Omental fat pad (tissue), 3 donors: ENCODE measurements at regions not wholly inside any gene's neighbourhood (a gene's known extent, or its start where the extent isn't known, plus 50 kb on each side); places are given as distances from the start of the nearest gene placed in this dataset.

ENCODE experiments used
- ATAC-seq: fragments of 150-250 bp; one replicate; pipeline ENCODE4 v1.9.1; 2016; ENCODE audit warnings: mild to moderate bottlenecking, moderate library complexity; ENCODE audit not compliant: low FRiP score
- DNase-seq: peaks from one replicate; pipeline ENCODE4 v3.0.0-alpha.2; 2019; ENCODE audit warnings: low spot score
- TF ChIP-seq, protein P1 (sequence below), 3 donors: fragments of 450-650 bp; IDR thresholded peaks; one replicate each; pipeline ENCODE4 v1.5.1; 2016 to 2017; ENCODE audit warnings: antibody characterized with exemption in 3 of 3, mild to moderate bottlenecking in 3 of 3, moderate library complexity in 2 of 3

DNA sequence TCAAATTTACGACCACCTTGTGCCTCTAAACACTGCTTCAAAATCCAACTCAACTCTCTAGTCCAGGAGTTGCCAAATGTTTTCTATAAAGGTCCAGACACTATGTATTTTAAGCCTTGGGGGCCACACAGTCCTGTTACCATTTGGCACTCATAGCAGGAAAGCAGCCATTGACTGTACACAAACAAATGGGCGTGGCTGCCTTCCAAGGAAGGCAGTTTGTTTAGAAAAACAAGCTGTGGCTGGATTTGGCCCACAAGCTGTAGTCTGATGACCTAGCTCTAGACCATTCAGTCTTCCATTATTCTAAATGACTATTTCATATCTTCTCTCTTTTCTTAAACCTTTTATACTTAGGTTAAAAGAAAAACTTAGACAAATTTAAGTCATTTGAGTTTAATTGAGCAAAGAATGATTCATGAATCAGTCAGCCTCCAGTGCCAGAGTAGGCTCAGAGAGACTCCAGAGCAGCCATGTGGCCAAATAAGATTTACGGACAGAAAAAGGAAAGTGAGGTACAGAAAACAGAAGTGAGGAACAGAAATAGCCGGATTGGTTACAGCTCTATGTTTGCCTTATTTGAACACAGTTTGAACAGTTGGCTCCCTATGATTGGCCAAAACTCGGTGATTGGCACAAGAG lies 825.8 kb upstream of the LCORL start:
- TF ChIP-seq, protein P1, sequence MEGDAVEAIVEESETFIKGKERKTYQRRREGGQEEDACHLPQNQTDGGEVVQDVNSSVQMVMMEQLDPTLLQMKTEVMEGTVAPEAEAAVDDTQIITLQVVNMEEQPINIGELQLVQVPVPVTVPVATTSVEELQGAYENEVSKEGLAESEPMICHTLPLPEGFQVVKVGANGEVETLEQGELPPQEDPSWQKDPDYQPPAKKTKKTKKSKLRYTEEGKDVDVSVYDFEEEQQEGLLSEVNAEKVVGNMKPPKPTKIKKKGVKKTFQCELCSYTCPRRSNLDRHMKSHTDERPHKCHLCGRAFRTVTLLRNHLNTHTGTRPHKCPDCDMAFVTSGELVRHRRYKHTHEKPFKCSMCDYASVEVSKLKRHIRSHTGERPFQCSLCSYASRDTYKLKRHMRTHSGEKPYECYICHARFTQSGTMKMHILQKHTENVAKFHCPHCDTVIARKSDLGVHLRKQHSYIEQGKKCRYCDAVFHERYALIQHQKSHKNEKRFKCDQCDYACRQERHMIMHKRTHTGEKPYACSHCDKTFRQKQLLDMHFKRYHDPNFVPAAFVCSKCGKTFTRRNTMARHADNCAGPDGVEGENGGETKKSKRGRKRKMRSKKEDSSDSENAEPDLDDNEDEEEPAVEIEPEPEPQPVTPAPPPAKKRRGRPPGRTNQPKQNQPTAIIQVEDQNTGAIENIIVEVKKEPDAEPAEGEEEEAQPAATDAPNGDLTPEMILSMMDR (IDR thresholded peaks at IDR 0.05): no peak
- DNase-seq (no peak), ATAC-seq (no peak)

- no peak for ATAC-seq
- TF ChIP-seq, protein P1 (IDR thresholded peaks at IDR 0.05): no peak
- no peak for DNase-seq
Measured at GRCh38 chr4:18846313-18846712, 824.8 kb upstream of the LCORL start.

- TF ChIP-seq, protein P1 (IDR thresholded peaks at IDR 0.05): no peak
- no peak for ATAC-seq
- no peak for DNase-seq
Measured at GRCh38 chr4:18844726-18845125, 823.2 kb upstream of the LCORL start.

DNA sequence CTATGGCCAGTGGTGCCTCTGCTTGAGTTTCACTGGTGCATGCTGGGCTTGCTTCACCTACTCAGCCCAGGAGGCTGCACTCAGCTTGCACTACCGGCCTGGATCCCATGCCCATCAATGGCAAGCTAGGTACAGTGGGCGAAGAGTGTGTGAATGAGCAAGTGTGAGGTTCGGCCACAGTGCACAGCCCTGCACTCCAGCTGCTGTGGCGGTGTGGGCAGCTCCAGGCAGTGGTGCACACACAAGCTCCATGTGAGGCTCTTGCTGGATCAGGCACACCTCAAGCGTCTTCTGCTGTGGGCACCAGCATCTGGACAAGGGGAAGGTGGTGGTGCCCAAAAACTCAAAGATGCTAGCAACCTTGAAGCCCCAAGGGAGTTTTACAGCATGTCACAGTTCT lies 820.9 kb upstream of the LCORL start:
- ATAC-seq: peak; percentile 19
- no peak for DNase-seq
- TF ChIP-seq, protein P1 (IDR thresholded peaks at IDR 0.05): no peak

GRCh38 chr4:18840481-18840880 lies 818.9 kb upstream of the LCORL start:
- no peak for ATAC-seq
- TF ChIP-seq, protein P1 (IDR thresholded peaks at IDR 0.05): no peak

DNA sequence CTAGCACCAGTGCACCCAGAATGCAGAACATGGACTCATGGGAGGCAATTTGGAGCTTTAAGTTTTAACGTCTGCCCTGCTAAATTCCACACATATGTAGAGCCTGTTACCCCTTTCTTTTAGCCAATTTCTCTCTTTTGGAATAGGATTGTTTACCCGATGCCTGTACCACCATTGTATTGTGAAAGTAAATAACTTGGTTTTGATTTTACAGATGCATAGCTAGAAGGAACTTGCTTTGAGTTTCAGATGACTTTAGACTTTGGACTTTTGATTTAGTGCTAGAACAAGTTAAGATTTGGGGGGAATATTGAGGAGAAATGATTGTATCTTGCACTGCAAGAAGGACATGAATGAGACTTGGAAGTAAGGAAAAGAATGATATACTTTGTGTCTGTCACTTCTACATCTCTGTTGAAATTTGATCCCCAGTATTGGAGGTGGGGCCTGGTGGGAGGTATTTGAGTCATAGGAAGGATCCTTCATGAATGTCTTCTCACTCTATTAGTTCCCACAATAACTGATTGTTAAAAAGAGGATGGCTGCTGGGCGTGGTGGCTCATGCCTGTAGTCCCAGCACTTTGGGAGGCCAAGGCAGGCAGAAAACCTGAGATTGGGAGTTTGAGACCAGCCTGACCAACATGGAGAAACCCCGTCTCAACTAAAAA lies 794.8 kb upstream of the LCORL start:
- TF ChIP-seq, protein P1 (IDR thresholded peaks at IDR 0.05): no peak
- DNase-seq (no peak), ATAC-seq (no peak)

More at GRCh38 chr4:18840481-18840880, 818.9 kb upstream of the LCORL start:
- DNase-seq: no peak

DNA sequence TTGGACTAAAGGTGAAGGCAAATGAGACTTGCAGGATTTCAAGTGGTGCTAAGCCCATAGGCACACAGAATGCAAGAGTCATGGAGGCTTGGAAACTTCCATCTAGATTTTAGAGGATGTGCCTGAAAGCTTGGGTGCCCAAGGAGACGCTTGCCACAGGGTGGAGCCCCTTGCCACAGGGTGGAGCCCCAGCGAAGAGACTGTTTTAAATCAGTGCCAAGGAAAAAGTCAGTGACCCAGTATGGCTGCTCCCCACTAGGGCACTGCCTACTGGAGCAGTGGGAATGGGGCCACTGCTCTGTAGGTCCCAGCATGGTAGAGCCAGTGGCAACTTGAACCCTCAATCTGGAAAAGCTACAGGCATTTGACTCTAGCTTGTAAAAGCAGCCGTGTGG lies 794.2 kb upstream of the LCORL start:
- TF ChIP-seq, protein P1 (IDR thresholded peaks at IDR 0.05): no peak
- no peak for DNase-seq
- no peak for ATAC-seq
